ENCODE measurements at regions not wholly inside any gene's neighbourhood (a gene's known extent, or its start where the extent isn't known, plus 50 kb on each side); places are given as distances from the start of the nearest gene placed in this dataset.

DNA sequence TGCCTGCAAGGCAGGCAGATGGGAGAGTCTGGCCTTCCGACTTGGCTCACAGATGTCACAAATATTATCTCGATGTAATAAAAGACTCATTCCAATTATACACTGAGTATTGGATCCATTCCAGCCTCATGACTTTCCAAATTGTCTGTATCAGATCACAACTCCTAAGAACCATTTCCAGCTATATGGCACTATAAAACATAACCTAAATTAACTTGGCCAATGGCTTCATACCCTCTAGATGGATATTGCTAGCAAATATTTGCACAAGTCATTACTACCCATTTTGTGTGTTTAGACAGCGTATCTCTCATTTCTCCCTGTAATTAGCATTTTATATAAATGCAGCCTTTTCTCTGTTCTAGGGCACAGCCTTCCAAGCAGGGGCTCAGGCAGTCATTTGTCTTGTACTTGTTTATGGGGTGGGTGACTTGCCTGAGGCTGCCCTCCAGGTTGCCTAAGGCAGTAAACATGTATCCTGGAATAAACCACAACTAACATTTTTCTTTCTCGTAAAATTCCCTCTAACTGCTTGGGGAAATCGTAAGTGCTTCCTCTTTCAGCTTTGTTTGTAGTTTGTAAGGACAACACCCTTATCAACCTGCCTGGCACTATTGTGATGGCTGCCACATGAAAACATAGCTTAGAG lies 70.6 kb upstream of the KCNJ6 start (continued):
- TF ChIP-seq, protein P1, sequence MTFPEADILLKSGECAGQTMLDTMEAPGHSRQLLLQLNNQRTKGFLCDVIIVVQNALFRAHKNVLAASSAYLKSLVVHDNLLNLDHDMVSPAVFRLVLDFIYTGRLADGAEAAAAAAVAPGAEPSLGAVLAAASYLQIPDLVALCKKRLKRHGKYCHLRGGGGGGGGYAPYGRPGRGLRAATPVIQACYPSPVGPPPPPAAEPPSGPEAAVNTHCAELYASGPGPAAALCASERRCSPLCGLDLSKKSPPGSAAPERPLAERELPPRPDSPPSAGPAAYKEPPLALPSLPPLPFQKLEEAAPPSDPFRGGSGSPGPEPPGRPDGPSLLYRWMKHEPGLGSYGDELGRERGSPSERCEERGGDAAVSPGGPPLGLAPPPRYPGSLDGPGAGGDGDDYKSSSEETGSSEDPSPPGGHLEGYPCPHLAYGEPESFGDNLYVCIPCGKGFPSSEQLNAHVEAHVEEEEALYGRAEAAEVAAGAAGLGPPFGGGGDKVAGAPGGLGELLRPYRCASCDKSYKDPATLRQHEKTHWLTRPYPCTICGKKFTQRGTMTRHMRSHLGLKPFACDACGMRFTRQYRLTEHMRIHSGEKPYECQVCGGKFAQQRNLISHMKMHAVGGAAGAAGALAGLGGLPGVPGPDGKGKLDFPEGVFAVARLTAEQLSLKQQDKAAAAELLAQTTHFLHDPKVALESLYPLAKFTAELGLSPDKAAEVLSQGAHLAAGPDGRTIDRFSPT (tag by site-specific recombination; IDR thresholded peaks at IDR 0.05), result no peak
- TF ChIP-seq, protein P2, sequence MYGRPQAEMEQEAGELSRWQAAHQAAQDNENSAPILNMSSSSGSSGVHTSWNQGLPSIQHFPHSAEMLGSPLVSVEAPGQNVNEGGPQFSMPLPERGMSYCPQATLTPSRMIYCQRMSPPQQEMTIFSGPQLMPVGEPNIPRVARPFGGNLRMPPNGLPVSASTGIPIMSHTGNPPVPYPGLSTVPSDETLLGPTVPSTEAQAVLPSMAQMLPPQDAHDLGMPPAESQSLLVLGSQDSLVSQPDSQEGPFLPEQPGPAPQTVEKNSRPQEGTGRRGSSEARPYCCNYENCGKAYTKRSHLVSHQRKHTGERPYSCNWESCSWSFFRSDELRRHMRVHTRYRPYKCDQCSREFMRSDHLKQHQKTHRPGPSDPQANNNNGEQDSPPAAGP (tag by site-specific recombination; IDR thresholded peaks at IDR 0.05), result peak; percentile 28; the same call in 1 of the 2 replicates
- TF ChIP-seq ZNF19 (tag by site-specific recombination; IDR thresholded peaks at IDR 0.05; ENCODE audit: low read depth) (0 out of 2 replicates have a peak, but pooled peaks have one; percentile 68), ZIC2 (tag by site-specific recombination; IDR thresholded peaks at IDR 0.05) (peak; percentile 25; the same call in 1 of the 2 replicates), TRIM28 (IDR thresholded peaks at IDR 0.05; ENCODE audit: borderline replicate concordance, low read length) (no peak), ZNF707 (tag by site-specific recombination; IDR thresholded peaks at IDR 0.05) (no peak), SP7 (tag by site-specific recombination; IDR thresholded peaks at IDR 0.05) (peak; percentile 89), ZNF223 (tag by site-specific recombination; IDR thresholded peaks at IDR 0.05) (no peak), ZNF623 (tag by site-specific recombination; IDR thresholded peaks at IDR 0.05) (no peak), ZNF302 (tag by site-specific recombination; IDR thresholded peaks at IDR 0.05; ENCODE audit: low read depth) (0 out of 2 replicates have a peak, but pooled peaks have one; percentile 15), OVOL3 (tag by site-specific recombination; IDR thresholded peaks at IDR 0.05) (peak; percentile 82), ZNF174 (tag by site-specific recombination; IDR thresholded peaks at IDR 0.05) (no peak), ZNF677 (tag by site-specific recombination; IDR thresholded peaks at IDR 0.05) (no peak), ZNF621 (tag by site-specific recombination; IDR thresholded peaks at IDR 0.05) (no peak), KLF10 (tag by site-specific recombination; IDR thresholded peaks at IDR 0.05) (peak; percentile 54; the same call in 1 of the 2 replicates), ZNF23 (tag by site-specific recombination; IDR thresholded peaks at IDR 0.05; ENCODE audit: borderline replicate concordance) (no peak), ZBTB8A (tag by site-specific recombination; IDR thresholded peaks at IDR 0.05) (peak; percentile 33; the same call in 1 of the 2 replicates), ZBTB20 (tag by site-specific recombination; IDR thresholded peaks at IDR 0.05) (peak; percentile 48; the same call in 1 of the 2 replicates), ZNF585B (tag by site-specific recombination; IDR thresholded peaks at IDR 0.05) (no peak; the same call in 1 of the 2 replicates), MZF1 (tag by site-specific recombination; IDR thresholded peaks at IDR 0.05; ENCODE audit: borderline replicate concordance) (no peak; the same call in 1 of the 2 replicates), ZSCAN30 (tag by site-specific recombination; IDR thresholded peaks at IDR 0.05) (0 out of 2 replicates have a peak, but pooled peaks have one; percentile 4), HOXD13 (CRISPR knock-in tag; IDR thresholded peaks at IDR 0.05; ENCODE audit: borderline replicate concordance) (peak; percentile 69; the same call in 1 of the 2 replicates)
- TF ChIP-seq, protein P3, sequence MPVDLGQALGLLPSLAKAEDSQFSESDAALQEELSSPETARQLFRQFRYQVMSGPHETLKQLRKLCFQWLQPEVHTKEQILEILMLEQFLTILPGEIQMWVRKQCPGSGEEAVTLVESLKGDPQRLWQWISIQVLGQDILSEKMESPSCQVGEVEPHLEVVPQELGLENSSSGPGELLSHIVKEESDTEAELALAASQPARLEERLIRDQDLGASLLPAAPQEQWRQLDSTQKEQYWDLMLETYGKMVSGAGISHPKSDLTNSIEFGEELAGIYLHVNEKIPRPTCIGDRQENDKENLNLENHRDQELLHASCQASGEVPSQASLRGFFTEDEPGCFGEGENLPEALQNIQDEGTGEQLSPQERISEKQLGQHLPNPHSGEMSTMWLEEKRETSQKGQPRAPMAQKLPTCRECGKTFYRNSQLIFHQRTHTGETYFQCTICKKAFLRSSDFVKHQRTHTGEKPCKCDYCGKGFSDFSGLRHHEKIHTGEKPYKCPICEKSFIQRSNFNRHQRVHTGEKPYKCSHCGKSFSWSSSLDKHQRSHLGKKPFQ (tag by site-specific recombination; IDR thresholded peaks at IDR 0.05), result peak; percentile 67; the same call in 1 of the 2 replicates
- TF ChIP-seq, protein P4, sequence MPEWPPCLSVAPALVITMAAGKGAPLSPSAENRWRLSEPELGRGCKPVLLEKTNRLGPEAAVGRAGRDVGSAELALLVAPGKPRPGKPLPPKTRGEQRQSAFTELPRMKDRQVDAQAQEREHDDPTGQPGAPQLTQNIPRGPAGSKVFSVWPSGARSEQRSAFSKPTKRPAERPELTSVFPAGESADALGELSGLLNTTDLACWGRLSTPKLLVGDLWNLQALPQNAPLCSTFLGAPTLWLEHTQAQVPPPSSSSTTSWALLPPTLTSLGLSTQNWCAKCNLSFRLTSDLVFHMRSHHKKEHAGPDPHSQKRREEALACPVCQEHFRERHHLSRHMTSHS (tag by site-specific recombination; IDR thresholded peaks at IDR 0.05), result no peak
- TF ChIP-seq, protein P5, sequence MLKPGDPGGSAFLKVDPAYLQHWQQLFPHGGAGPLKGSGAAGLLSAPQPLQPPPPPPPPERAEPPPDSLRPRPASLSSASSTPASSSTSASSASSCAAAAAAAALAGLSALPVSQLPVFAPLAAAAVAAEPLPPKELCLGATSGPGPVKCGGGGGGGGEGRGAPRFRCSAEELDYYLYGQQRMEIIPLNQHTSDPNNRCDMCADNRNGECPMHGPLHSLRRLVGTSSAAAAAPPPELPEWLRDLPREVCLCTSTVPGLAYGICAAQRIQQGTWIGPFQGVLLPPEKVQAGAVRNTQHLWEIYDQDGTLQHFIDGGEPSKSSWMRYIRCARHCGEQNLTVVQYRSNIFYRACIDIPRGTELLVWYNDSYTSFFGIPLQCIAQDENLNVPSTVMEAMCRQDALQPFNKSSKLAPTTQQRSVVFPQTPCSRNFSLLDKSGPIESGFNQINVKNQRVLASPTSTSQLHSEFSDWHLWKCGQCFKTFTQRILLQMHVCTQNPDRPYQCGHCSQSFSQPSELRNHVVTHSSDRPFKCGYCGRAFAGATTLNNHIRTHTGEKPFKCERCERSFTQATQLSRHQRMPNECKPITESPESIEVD (tag by site-specific recombination; IDR thresholded peaks at IDR 0.05), result peak; percentile 68
